ENCODE measurements at regions not wholly inside any gene's neighbourhood (a gene's known extent, or its start where the extent isn't known, plus 50 kb on each side); places are given as distances from the start of the nearest gene placed in this dataset.

DNA sequence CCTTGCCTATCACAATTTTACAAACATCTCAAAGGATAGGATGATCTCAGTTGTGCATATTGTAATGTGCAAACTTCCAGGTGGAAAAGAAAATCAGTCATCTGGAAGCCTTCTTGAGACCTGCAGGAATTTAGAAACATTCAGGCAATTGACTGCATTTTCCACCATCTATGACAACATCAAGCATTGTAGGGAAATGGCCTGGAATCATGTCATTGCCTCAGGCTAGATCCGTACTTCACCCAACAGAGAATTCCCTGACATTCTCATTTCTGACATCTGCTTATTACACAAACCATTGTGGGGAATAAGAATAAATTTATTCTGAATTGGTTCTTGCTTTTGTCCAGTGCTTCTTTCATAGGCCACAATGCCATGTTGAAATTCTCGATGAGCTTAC, 124.9 kb upstream of the NPVF start:
- no peak for DNase-seq

GRCh38 chr7:25353732-25354131, 125.4 kb upstream of the NPVF start:
- Histone ChIP-seq H3K4me1 (ENCODE audit: insufficient read depth) (no peaks in the 10 kb centered on the region), H3K27ac (no peak overlapping the region), H3K27me3 (no peaks in the 10 kb centered on the region), H3K36me3 (no peaks in the 10 kb centered on the region), H3K9me3 (no peaks in the 10 kb centered on the region), H3K4me3 (no peak overlapping the region)
- TF ChIP-seq POLR2A (IDR thresholded peaks at IDR 0.05) (no peak), EP300 (IDR thresholded peaks at IDR 0.05) (no peak)
- TF ChIP-seq, protein P1, sequence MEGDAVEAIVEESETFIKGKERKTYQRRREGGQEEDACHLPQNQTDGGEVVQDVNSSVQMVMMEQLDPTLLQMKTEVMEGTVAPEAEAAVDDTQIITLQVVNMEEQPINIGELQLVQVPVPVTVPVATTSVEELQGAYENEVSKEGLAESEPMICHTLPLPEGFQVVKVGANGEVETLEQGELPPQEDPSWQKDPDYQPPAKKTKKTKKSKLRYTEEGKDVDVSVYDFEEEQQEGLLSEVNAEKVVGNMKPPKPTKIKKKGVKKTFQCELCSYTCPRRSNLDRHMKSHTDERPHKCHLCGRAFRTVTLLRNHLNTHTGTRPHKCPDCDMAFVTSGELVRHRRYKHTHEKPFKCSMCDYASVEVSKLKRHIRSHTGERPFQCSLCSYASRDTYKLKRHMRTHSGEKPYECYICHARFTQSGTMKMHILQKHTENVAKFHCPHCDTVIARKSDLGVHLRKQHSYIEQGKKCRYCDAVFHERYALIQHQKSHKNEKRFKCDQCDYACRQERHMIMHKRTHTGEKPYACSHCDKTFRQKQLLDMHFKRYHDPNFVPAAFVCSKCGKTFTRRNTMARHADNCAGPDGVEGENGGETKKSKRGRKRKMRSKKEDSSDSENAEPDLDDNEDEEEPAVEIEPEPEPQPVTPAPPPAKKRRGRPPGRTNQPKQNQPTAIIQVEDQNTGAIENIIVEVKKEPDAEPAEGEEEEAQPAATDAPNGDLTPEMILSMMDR (IDR thresholded peaks at IDR 0.05) = no peak
- intact Hi-C loops (cut with DNase I) = no loop called here
- DNase-seq = no peak
- WGBS, 3 donors = 85 to 88% (median 87%) methylated on average over 4 of the region's 4 CpGs

More for the DNA sequence above, 124.9 kb upstream of the NPVF start:
- Histone ChIP-seq H3K9me3 (no peaks in the 10 kb centered on the region), H3K4me1 (ENCODE audit: insufficient read depth) (no peaks in the 10 kb centered on the region), H3K27me3 (no peaks in the 10 kb centered on the region), H3K4me3 (no peak overlapping the region), H3K36me3 (no peaks in the 10 kb centered on the region), H3K27ac (no peak overlapping the region)
- intact Hi-C loops (cut with DNase I) = no loop called here
- 72 to 98% (median 93%) methylated on average over 2 of the region's 2 CpGs for WGBS, 3 donors
- TF ChIP-seq POLR2A (IDR thresholded peaks at IDR 0.05) = no peak
- TF ChIP-seq, protein P1 (IDR thresholded peaks at IDR 0.05) = no peak
- TF ChIP-seq EP300 (IDR thresholded peaks at IDR 0.05) = no peak

- Histone ChIP-seq H3K4me3 (no peak overlapping the region), H3K4me1 (ENCODE audit: insufficient read depth) (no peaks in the 10 kb centered on the region), H3K27ac (no peak overlapping the region), H3K27me3 (no peaks in the 10 kb centered on the region), H3K36me3 (no peaks in the 10 kb centered on the region), H3K9me3 (no peaks in the 10 kb centered on the region)
- intact Hi-C loops (cut with DNase I) = no loop called here
- WGBS, 3 donors = 79 to 80% (median 79%) methylated on average over 4 of the region's 4 CpGs
- TF ChIP-seq, protein P1 (IDR thresholded peaks at IDR 0.05) = no peak
- TF ChIP-seq EP300 (IDR thresholded peaks at IDR 0.05) (no peak), POLR2A (IDR thresholded peaks at IDR 0.05) (no peak)
- DNase-seq = no peak
Observed at GRCh38 chr7:25356534-25357151, 128.4 kb upstream of the NPVF start.

- no peak for DNase-seq
- intact Hi-C loops (cut with DNase I) = no loop called here
- no peaks in the 10 kb centered on the region for H3K36me3 ChIP-seq
- 58 to 77% (median 70%) methylated on average over 6 of the region's 6 CpGs for WGBS, 3 donors
- no peak overlapping the region for H3K27ac ChIP-seq
- H3K9me3 ChIP-seq = no peaks in the 10 kb centered on the region
- H3K4me3 ChIP-seq = no peak overlapping the region
- TF ChIP-seq POLR2A (IDR thresholded peaks at IDR 0.05) = no peak
- TF ChIP-seq, protein P1 (IDR thresholded peaks at IDR 0.05) = no peak
- TF ChIP-seq EP300 (IDR thresholded peaks at IDR 0.05) = no peak
- H3K27me3 ChIP-seq = no peaks in the 10 kb centered on the region
- H3K4me1 ChIP-seq (ENCODE audit: insufficient read depth) = no peaks in the 10 kb centered on the region
Observed at GRCh38 chr7:25358926-25359325, 130.6 kb upstream of the NPVF start.
